GM06990 (cell line): ENCODE measurements at regions not wholly inside any gene's neighbourhood (a gene's known extent, or its start where the extent isn't known, plus 50 kb on each side); places are given as distances from the start of the nearest gene placed in this dataset.

ENCODE experiments used
- DNase-seq: peaks from one replicate; pipeline ENCODE4 v3.0.0-alpha.2; 2011; ENCODE audit not compliant: insufficient read length; ENCODE audit errors: extremely low read depth
- H3K27me3 ChIP-seq: replicated peaks from 2 replicates; pipeline ENCODE4 v1.6.0; 2011; ENCODE audit warnings: low read length; ENCODE audit not compliant: control insufficient read depth, insufficient read depth
- H3K36me3 ChIP-seq: 2 replicates; pipeline ENCODE4 v1.5.1; 2011; ENCODE audit warnings: low read length; ENCODE audit not compliant: control insufficient read depth, insufficient read depth
- H3K4me3 ChIP-seq: replicated peaks from 2 replicates; pipeline ENCODE4 v1.5.1; 2011; ENCODE audit warnings: low read depth, mild to moderate bottlenecking, control low read depth, low read length
- TF ChIP-seq, protein P1 (sequence below): IDR thresholded peaks from 2 replicates; pipeline ENCODE4 v1.5.1; 2011; ENCODE audit warnings: low read length, control low read depth, mild to moderate bottlenecking, inconsistent platforms; ENCODE audit not compliant: insufficient read depth, poor library complexity, severe bottlenecking

DNA sequence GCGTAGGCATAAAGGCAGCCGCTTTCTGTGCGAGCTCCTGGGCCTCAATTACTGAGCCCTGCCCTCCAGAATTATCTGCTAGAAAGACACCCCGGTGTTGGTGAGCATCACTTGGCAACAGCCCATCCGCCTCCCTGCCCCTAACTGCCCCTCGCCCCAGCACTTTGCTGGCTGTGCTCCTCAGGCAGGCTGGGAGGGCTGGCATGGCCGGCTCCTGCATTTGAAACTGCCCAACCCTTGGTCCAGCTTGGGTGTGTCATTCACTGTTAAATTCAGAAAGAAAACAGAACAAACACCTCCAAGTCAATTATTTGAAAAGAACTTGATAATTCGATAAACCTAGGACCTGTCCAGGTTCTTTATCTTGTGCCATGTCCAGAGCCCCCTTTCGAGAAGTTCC, 334.2 kb downstream of the IRX2 start:
- Histone ChIP-seq H3K36me3 (no peaks in the 10 kb centered on the region), H3K4me3 (no peak overlapping the region), H3K27me3 (no peaks in the 10 kb centered on the region)
- TF ChIP-seq, protein P1, sequence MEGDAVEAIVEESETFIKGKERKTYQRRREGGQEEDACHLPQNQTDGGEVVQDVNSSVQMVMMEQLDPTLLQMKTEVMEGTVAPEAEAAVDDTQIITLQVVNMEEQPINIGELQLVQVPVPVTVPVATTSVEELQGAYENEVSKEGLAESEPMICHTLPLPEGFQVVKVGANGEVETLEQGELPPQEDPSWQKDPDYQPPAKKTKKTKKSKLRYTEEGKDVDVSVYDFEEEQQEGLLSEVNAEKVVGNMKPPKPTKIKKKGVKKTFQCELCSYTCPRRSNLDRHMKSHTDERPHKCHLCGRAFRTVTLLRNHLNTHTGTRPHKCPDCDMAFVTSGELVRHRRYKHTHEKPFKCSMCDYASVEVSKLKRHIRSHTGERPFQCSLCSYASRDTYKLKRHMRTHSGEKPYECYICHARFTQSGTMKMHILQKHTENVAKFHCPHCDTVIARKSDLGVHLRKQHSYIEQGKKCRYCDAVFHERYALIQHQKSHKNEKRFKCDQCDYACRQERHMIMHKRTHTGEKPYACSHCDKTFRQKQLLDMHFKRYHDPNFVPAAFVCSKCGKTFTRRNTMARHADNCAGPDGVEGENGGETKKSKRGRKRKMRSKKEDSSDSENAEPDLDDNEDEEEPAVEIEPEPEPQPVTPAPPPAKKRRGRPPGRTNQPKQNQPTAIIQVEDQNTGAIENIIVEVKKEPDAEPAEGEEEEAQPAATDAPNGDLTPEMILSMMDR = no peak
- DNase-seq = no peak

DNA sequence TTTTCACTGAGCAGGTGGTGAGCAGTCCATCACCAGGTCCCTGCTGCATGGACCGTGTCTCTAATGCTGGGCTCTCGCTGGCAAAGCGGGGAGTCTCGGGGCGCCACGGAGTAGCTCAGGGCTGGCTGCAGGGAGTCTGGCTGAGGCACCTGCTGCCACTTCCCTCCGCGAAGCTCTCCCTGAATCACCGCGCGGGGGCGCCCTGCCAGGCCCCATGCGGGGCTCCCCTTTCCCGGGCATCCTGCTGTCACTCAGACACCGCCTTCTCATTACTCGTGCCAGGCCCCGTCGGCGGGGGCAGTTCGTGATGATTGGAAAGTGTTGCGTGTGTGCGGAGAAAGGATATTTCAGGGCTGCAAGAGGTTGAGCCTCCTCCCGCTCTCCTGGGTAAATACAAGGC, 335.8 kb downstream of the IRX2 start:
- Histone ChIP-seq H3K27me3 (no peaks in the 10 kb centered on the region), H3K36me3 (no peaks in the 10 kb centered on the region), H3K4me3 (no peak overlapping the region)
- DNase-seq = no peak
- TF ChIP-seq, protein P1 = no peak

DNA sequence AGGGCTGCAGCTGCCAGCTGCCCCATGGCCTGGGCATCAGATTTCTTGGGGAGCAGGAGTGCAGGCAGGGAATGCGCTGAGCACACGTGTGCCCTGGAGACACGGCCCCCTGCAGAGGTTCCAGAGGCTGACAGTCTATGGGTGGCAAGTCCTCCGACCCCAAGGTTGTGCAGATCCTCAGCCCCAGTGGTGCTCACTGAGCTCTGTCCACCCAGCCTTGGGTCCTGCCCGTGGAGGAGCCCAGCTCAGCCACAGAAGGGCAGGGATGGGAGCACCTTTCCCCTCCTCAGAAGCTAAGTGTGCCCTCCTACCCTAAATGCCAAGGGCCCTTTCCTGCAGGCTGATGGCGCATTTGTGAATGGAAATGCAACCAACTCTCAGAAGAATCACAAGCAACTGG, 341.0 kb downstream of the IRX2 start:
- no peak overlapping the region for H3K4me3 ChIP-seq
- no peak for DNase-seq
- TF ChIP-seq, protein P1 = no peak
- no peaks in the 10 kb centered on the region for H3K27me3 ChIP-seq
- no peaks in the 10 kb centered on the region for H3K36me3 ChIP-seq

DNA sequence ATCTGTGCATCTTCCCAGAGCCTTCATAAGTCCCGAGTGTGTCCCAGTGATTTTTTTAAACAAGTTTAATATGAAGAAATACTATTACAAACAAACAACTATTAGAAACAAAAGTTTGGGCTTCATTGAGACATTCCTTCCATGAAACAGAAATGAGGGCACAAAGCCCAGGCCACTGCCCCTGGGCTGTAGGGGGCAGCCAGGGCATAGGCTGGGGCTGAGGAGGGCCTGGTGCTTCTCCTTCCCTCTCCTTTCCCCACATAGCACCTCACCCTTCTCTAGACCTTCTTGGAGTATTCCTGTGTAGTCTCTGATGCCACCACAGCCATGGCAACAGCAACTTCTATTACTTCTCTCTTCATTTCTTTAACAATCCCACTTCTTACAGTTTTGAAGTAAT, 348.2 kb downstream of the IRX2 start:
- TF ChIP-seq, protein P1 = no peak
- Histone ChIP-seq H3K27me3 (no peaks in the 10 kb centered on the region), H3K4me3 (no peak overlapping the region), H3K36me3 (no peaks in the 10 kb centered on the region)
- no peak for DNase-seq

DNA sequence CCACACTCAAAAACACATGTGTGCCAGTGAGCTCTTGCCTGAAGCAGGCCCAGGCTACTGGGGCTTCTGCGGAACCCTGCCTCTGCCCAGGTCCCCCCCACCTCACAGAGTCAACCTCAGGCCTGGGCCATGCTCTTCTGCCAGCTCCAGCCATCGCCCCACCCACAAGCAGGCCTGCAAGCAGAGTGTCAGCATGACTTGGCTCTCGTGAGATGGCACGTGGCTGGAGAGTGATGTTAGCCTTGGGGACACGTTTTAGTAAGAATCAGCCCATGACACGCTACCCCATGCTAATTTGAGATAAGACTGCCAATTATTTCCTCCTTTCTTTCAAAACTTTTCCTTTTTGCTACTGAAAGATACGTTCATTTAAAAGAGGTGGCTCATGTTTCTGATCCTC, 351.7 kb downstream of the IRX2 start:
- Histone ChIP-seq H3K36me3 (no peaks in the 10 kb centered on the region), H3K27me3 (no peaks in the 10 kb centered on the region), H3K4me3 (no peak overlapping the region)
- DNase-seq = no peak
- TF ChIP-seq, protein P1 = no peak

DNA sequence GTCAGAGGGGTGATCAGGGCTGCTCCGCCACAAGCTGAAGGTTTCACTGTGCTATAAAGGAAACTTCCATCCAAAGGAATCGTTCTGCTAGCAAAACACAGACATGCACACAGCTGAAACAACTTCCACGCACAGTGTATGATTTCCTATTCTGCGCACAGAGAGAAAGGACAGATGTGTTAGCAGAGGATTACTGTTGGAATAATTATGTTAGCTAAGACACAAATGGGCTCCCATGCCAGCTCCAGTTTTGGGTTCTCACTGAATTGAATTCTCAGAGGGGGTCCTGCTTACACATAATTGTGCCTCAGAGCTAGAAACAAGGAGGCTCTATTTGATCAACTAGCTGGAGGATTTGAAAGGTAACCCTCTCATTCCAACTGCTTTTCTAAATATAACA, 352.4 kb downstream of the IRX2 start:
- TF ChIP-seq, protein P1 = no peak

More for the DNA sequence above, 352.4 kb downstream of the IRX2 start:
- no peak for DNase-seq
- Histone ChIP-seq H3K27me3 (no peaks in the 10 kb centered on the region), H3K36me3 (no peaks in the 10 kb centered on the region), H3K4me3 (no peak overlapping the region)
